OCI-LY3 (cell line): ENCODE measurements at regions not wholly inside any gene's neighbourhood (a gene's known extent, or its start where the extent isn't known, plus 50 kb on each side); places are given as distances from the start of the nearest gene placed in this dataset.

ENCODE experiments used
- H2AFZ ChIP-seq: fragments of 200-600, 300-600 bp; shearing (Covaris generic); 2 replicates; pipeline ENCODE4 v1.6.0; 2014; ENCODE audit warnings: antibody characterized with exemption, low read depth, low read length
- H3K27ac ChIP-seq: fragments of 200-600, 300-600 bp; sonication (generic); 2 replicates; pipeline ENCODE4 v1.5.1; 2014; ENCODE audit warnings: mild to moderate bottlenecking, low read length, moderate library complexity, mixed read lengths
- H3K27me3 ChIP-seq: fragments of 200-600, 300-600 bp; sonication (generic); 2 replicates; pipeline ENCODE4 v1.6.1; 2014; ENCODE audit warnings: low read depth, low read length, mixed read lengths
- H3K36me3 ChIP-seq: fragments of 200-600, 300-600 bp; sonication (generic); replicated peaks from 2 replicates; pipeline ENCODE3; 2014; ENCODE audit warnings: low read depth, low read length, mixed read lengths
- H3K4me1 ChIP-seq: fragments of 300-600, 200-600 bp; sonication (generic); 2 replicates; pipeline ENCODE4 v1.6.1; 2014; ENCODE audit warnings: low read length, mixed read lengths
- H3K4me2 ChIP-seq: fragments of 200-600, 300-600 bp; sonication (generic); 2 replicates; pipeline ENCODE4 v1.6.1; 2014; ENCODE audit warnings: low read length, mixed read lengths
- H3K4me3 ChIP-seq: fragments of 300-600, 200-600 bp; sonication (generic); 2 replicates; pipeline ENCODE4 v1.5.1; 2014; ENCODE audit warnings: antibody characterized with exemption, mild to moderate bottlenecking, low read length, moderate library complexity
- H3K79me2 ChIP-seq: fragments of 300-600, 200-600 bp; shearing (Covaris generic); 2 replicates; pipeline ENCODE4 v1.6.1; 2014; ENCODE audit warnings: mild to moderate bottlenecking, low read length, mixed read lengths
- H3K9ac ChIP-seq: fragments of 300-600, 200-600 bp; shearing (Covaris generic); 2 replicates; pipeline ENCODE4 v1.6.0; 2014; ENCODE audit warnings: mild to moderate bottlenecking, low read length, moderate library complexity
- H3K9me3 ChIP-seq: fragments of 200-600, 300-600 bp; shearing (Covaris generic); 2 replicates; pipeline ENCODE4 v1.6.1; 2014; ENCODE audit warnings: low read length, mixed read lengths; ENCODE audit not compliant: insufficient read depth
- H4K20me1 ChIP-seq: fragments of 200-600, 300-600 bp; sonication (generic); 2 replicates; pipeline ENCODE4 v1.6.1; 2016; ENCODE audit warnings: low read length, mixed read lengths; ENCODE audit not compliant: insufficient read depth
- CTCF ChIP-seq: fragments of 200-600, 300-600 bp; sonication (generic); IDR thresholded peaks from 2 replicates; pipeline ENCODE4 v1.5.1; 2014; ENCODE audit warnings: antibody characterized with exemption, low read length, low read depth
- EZH2phosphoT487 ChIP-seq: fragments of 200-600 bp; shearing (Covaris generic); IDR thresholded peaks from 2 replicates; pipeline ENCODE4 v1.6.1; 2018; ENCODE audit warnings: antibody characterized with exemption, mixed run types, low read depth

DNA sequence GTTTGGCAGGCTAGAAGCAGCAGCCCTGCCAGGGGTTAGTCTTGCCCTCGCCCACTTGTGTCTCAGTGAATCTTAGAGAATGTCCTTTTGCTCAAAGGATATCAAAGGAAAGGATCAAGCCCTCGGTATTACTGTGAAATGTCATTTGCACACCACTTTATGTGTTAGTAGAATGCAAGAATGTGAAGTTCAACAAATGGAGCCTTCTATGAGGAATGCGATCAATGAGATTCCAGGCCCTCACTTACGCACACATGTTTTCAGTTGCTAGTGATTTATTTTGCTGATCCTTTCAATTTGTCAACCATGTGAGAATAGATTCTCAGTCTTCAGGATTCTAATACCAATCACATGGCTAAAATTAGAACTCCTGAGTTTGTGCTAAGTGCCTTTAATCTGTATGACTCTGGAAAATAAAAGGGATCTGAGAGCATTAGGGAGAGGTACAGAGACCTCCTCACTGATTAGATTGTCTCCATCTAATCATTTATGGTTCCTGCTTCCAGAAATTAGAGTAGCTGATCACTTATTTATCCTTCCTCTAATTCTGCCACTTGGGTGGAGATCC lies 123.0 kb upstream of the SP4 start:
- TF ChIP-seq EZH2phosphoT487 (no peak), CTCF (no peak)
- H3K4me2 ChIP-seq = peak overlapping the region; percentile 20
- peaks cover 10% of the 10 kb centered on the region for H3K36me3 ChIP-seq

DNA sequence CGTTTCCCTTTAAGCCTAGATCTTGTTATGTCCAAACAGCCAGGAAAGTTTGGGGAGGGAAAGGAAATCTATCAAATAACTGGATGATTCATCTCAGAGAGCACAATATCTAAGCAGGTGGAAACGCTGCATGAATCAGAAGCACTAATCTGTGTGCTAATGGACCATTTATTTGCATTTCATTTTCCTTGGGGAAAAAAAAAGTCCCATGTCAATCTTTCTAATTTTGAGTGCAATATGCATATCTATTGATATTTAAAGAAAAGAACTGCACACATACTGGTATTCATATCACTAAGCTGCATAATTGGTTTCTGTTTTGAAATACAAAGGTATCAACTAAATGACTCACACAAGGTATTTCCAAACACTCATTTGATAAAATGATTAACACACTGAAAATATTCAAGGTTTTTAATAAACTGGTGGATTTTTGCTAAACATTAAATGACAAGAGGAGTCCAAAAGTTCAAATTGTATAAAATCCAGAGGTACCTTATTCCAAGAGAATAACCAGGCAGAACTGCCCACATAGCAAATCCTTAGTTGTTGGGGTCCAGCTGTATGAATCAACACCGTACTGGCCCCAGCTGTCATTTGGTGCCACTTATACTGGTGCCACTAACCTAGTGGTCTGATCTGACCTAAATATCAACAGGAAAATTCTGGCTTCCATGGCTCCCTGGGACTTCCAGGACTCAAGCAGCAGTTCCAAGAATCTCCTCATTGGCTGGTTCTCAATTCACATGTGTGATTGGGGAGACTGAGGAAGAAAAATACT lies 122.2 kb upstream of the SP4 start:
- no peak overlapping the region for H2AFZ ChIP-seq
- no peaks in the 10 kb centered on the region for H4K20me1 ChIP-seq
- peaks cover 10% of the 10 kb centered on the region for H3K9me3 ChIP-seq
- peaks cover 19% of the 10 kb centered on the region for H3K4me1 ChIP-seq
- H3K4me3 ChIP-seq = 0 out of 2 replicates have a peak overlapping the region, but pooled peaks have one; percentile 14
- TF ChIP-seq EZH2phosphoT487 = no peak
- no peak for TF ChIP-seq CTCF
- peak overlapping the region; percentile 20 for H3K4me2 ChIP-seq
- H3K9ac ChIP-seq = no peak overlapping the region
- H3K27me3 ChIP-seq = no peaks in the 10 kb centered on the region
- H3K36me3 ChIP-seq = peaks cover 10% of the 10 kb centered on the region
- H3K27ac ChIP-seq = peak overlapping the region; percentile 53
- H3K79me2 ChIP-seq = no peaks in the 10 kb centered on the region

More for the DNA sequence above, 123.0 kb upstream of the SP4 start:
- H3K27ac ChIP-seq = peak overlapping the region; percentile 53; the same call in 1 of the 2 replicates
- H3K4me3 ChIP-seq = 0 out of 2 replicates have a peak overlapping the region, but pooled peaks have one; percentile 14
- no peak overlapping the region for H2AFZ ChIP-seq
- H3K79me2 ChIP-seq = no peaks in the 10 kb centered on the region
- no peak overlapping the region for H3K9ac ChIP-seq
- no peaks in the 10 kb centered on the region for H4K20me1 ChIP-seq
- H3K9me3 ChIP-seq = peaks cover 10% of the 10 kb centered on the region
- H3K27me3 ChIP-seq = no peaks in the 10 kb centered on the region
- H3K4me1 ChIP-seq = peaks cover 19% of the 10 kb centered on the region

GRCh38 chr7:21314954-21315353 lies 112.9 kb upstream of the SP4 start:
- Histone ChIP-seq H3K4me2 (no peak overlapping the region), H3K9ac (no peak overlapping the region), H3K79me2 (no peaks in the 10 kb centered on the region), H3K4me1 (peaks cover 10% of the 10 kb centered on the region), H2AFZ (no peak overlapping the region), H3K27me3 (no peaks in the 10 kb centered on the region), H3K27ac (no peak overlapping the region), H4K20me1 (no peaks in the 10 kb centered on the region), H3K36me3 (no peaks in the 10 kb centered on the region), H3K9me3 (no peaks in the 10 kb centered on the region; the same call in 1 of the 2 replicates), H3K4me3 (no peak overlapping the region)
- TF ChIP-seq CTCF (no peak), EZH2phosphoT487 (no peak)
